Esophagus squamous epithelium (tissue), 4 donors: ENCODE measurements at regions not wholly inside any gene's neighbourhood (a gene's known extent, or its start where the extent isn't known, plus 50 kb on each side); places are given as distances from the start of the nearest gene placed in this dataset.
"Not testable (repeated sequence)": the region's sequence is repeated elsewhere in the genome, so short reads cannot be mapped to it uniquely, and the experiment has no call there.

Experiments
- POLR2A ChIP-seq, 4 donors: fragments of 450-650 bp; IDR thresholded peaks; one replicate each; pipeline ENCODE4 v1.6.1; 2017; ENCODE audit warnings: antibody characterized with exemption in 4 of 4, mild to moderate bottlenecking in 4 of 4, moderate library complexity in 3 of 4
- TF ChIP-seq, protein P1 (sequence below), 6 experiments: fragments of 450-650 bp in 4 of 6; fragments of 200-600 bp in 2 of 6; sonication (generic) in 2 of 6; IDR thresholded peaks; one replicate each; pipeline ENCODE4 v1.5.1; 2016 to 2019; ENCODE audit warnings: antibody characterized with exemption in 6 of 6, mild to moderate bottlenecking in 4 of 6, moderate library complexity in 4 of 6

DNA sequence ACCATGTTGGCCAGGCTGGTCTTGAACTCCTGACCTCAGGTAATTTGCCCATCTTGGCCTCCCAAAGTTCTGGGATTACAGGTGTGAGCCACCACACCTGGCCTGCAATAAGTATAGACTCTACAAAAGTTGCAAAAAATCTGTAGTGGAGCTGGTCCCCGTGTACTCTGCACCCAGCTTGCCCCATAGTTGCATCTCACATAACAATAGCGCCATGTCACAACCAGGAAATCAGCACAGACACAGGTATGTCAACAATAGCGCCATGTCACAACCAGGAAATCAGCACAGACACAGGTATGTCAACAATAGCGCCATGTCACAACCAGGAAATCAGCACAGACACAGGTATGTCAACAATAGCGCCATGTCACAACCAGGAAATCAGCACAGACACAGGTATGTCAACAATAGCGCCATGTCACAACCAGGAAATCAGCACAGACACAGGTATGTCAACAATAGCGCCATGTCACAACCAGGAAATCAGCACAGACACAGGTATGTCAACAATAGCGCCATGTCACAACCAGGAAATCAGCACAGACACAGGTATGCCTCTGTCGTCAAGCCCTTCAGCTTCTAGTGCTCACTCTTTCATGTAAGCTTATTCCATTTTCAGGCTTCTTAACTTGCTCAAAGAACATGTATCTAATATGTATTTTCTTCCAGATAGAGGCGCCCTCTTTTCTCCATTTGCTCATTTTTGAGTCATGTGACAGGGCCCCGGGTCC, 116.3 kb downstream of the ZNF664 start:
- not testable (repeated sequence) for TF ChIP-seq POLR2A (IDR thresholded peaks at IDR 0.05)
- TF ChIP-seq, protein P1, sequence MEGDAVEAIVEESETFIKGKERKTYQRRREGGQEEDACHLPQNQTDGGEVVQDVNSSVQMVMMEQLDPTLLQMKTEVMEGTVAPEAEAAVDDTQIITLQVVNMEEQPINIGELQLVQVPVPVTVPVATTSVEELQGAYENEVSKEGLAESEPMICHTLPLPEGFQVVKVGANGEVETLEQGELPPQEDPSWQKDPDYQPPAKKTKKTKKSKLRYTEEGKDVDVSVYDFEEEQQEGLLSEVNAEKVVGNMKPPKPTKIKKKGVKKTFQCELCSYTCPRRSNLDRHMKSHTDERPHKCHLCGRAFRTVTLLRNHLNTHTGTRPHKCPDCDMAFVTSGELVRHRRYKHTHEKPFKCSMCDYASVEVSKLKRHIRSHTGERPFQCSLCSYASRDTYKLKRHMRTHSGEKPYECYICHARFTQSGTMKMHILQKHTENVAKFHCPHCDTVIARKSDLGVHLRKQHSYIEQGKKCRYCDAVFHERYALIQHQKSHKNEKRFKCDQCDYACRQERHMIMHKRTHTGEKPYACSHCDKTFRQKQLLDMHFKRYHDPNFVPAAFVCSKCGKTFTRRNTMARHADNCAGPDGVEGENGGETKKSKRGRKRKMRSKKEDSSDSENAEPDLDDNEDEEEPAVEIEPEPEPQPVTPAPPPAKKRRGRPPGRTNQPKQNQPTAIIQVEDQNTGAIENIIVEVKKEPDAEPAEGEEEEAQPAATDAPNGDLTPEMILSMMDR (IDR thresholded peaks at IDR 0.05): not testable (repeated sequence)
